Activated gamma-delta T cell treated with anti-CD3 and anti-CD28 coated beads, Interleukin-2, amount 50 U/mL, for 16 hours (primary cell): ENCODE measurements at regions not wholly inside any gene's neighbourhood (a gene's known extent, or its start where the extent isn't known, plus 50 kb on each side); places are given as distances from the start of the nearest gene placed in this dataset.

Experiments used
- DNase-seq: peaks from one replicate; pipeline ENCODE4 v3.0.0-alpha.2; 2020; ENCODE audit warnings: low read depth

GRCh38 chr6:41451039-41451438 lies 95.1 kb upstream of the FOXP4 start:
- DNase-seq, result no peak

- DNase-seq, result no peak
These were observed 94.5 kb upstream of the FOXP4 start for GRCh38 chr6:41451515-41452163.

GRCh38 chr6:41452763-41453162 lies 93.4 kb upstream of the FOXP4 start:
- DNase-seq, result no peak

- no peak for DNase-seq
These were observed 92.9 kb upstream of the FOXP4 start for GRCh38 chr6:41453244-41453643.

- DNase-seq, result no peak
These were observed 91.9 kb upstream of the FOXP4 start for GRCh38 chr6:41454189-41454789.

- DNase-seq, result no peak
These were observed 90.8 kb upstream of the FOXP4 start for GRCh38 chr6:41455410-41455809.

GRCh38 chr6:41455818-41456217 lies 90.4 kb upstream of the FOXP4 start:
- DNase-seq, result no peak

- no peak for DNase-seq
These were observed 88.9 kb upstream of the FOXP4 start for GRCh38 chr6:41457303-41457670.

- DNase-seq, result no peak
These were observed 86.4 kb upstream of the FOXP4 start for GRCh38 chr6:41459738-41460137.

- no peak for DNase-seq
These were observed 85.3 kb upstream of the FOXP4 start for GRCh38 chr6:41460742-41461336.

GRCh38 chr6:41462033-41462432 lies 84.1 kb upstream of the FOXP4 start:
- DNase-seq, result no peak

GRCh38 chr6:41463062-41463930 lies 82.9 kb upstream of the FOXP4 start:
- DNase-seq, result no peak

GRCh38 chr6:41464019-41464418 lies 82.2 kb upstream of the FOXP4 start:
- no peak for DNase-seq

GRCh38 chr6:41464481-41464880 lies 81.7 kb upstream of the FOXP4 start:
- no peak for DNase-seq

GRCh38 chr6:41466437-41466990 lies 79.7 kb upstream of the FOXP4 start:
- no peak for DNase-seq

GRCh38 chr6:41467061-41467460 lies 79.1 kb upstream of the FOXP4 start:
- no peak for DNase-seq

GRCh38 chr6:41467627-41468404 lies 78.4 kb upstream of the FOXP4 start:
- no peak for DNase-seq

GRCh38 chr6:41469156-41470028 lies 76.8 kb upstream of the FOXP4 start:
- no peak for DNase-seq

- DNase-seq, result no peak
These were observed 76.2 kb upstream of the FOXP4 start for GRCh38 chr6:41470029-41470330.

- no peak for DNase-seq
These were observed 75.7 kb upstream of the FOXP4 start for GRCh38 chr6:41470331-41471063.
